Lower lobe of right lung (tissue), 2 donors: ENCODE measurements at regions not wholly inside any gene's neighbourhood (a gene's known extent, or its start where the extent isn't known, plus 50 kb on each side); places are given as distances from the start of the nearest gene placed in this dataset.

Source experiments
- ATAC-seq, 2 donors: fragments of 200-7000 bp; cut with Tn5 transposase; one replicate each; pipeline ENCODE4 v1.9.1; 2020 to 2022; ENCODE audit warnings: mild to moderate bottlenecking in 2 of 2, moderate library complexity in 2 of 2
- DNase-seq: peaks from one replicate; pipeline ENCODE4 v3.0.0-alpha.2; 2020
- H3K27ac ChIP-seq: fragments of 200-600 bp; one replicate; pipeline ENCODE4 v1.8.0; 2022
- H3K27me3 ChIP-seq: fragments of 200-600 bp; one replicate; pipeline ENCODE4 v1.8.0; 2022; ENCODE audit warnings: low read depth
- H3K36me3 ChIP-seq: fragments of 200-600 bp; one replicate; pipeline ENCODE4 v1.8.0; 2022; ENCODE audit warnings: mild to moderate bottlenecking
- H3K4me1 ChIP-seq: fragments of 200-600 bp; one replicate; pipeline ENCODE4 v1.8.0; 2022
- H3K4me3 ChIP-seq: fragments of 200-600 bp; one replicate; pipeline ENCODE4 v1.8.0; 2022; ENCODE audit warnings: mild to moderate bottlenecking
- H3K9me3 ChIP-seq: fragments of 200-600 bp; one replicate; pipeline ENCODE4 v1.8.0; 2022
- CTCF ChIP-seq: fragments of 200-600 bp; IDR thresholded peaks from one replicate; pipeline ENCODE4 v1.8.0; 2022; ENCODE audit warnings: antibody characterized with exemption, mild to moderate bottlenecking
- intact Hi-C: fragments of 100-400 bp; cut with DNase I; formaldehyde crosslinking; loops from one replicate; pipeline ENCODE4 v1.11.0; 2022
- donor health status: DM: no; HTN: yes; CAD: no; lungs with severe emphysema.

DNA sequence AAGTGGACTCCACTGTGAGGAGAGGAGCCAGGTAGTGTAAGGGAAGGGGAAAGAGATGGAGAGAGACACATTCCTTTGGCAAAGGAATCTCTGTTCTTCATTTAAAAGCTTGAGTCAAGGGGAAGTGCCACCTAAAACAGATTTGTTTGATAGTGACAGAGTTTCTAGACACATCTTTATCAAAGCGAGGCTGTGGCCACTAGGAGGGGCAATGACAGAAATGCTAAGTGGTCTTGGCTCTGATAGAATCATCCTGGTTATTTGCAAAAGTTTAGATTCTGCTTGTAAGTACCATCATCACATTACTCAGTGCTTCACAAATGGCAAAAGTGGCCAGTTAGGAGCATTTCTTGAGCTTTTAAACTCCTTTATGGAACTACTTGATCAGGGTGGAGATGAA, 261.4 kb downstream of the CNTN3 start:
- intact Hi-C loops, result no loop called here
- no peak overlapping the region for H3K27ac ChIP-seq
- no peaks in the 10 kb centered on the region for H3K27me3 ChIP-seq
- no peak for DNase-seq
- no peak overlapping the region for H3K4me3 ChIP-seq
- no peak for TF ChIP-seq CTCF
- H3K4me1 ChIP-seq, result no peaks in the 10 kb centered on the region
- ATAC-seq, result no peak
- H3K36me3 ChIP-seq, result no peaks in the 10 kb centered on the region
- no peaks in the 10 kb centered on the region for H3K9me3 ChIP-seq

GRCh38 chr3:74352166-74352565, 262.3 kb downstream of the CNTN3 start:
- H3K4me3 ChIP-seq, result no peak overlapping the region
- H3K36me3 ChIP-seq, result no peaks in the 10 kb centered on the region
- H3K9me3 ChIP-seq, result no peaks in the 10 kb centered on the region
- no peak for TF ChIP-seq CTCF
- no peak for DNase-seq
- no peaks in the 10 kb centered on the region for H3K4me1 ChIP-seq
- no peak overlapping the region for H3K27ac ChIP-seq
- ATAC-seq, result no peak
- intact Hi-C loops, result no loop called here
- no peaks in the 10 kb centered on the region for H3K27me3 ChIP-seq

DNA sequence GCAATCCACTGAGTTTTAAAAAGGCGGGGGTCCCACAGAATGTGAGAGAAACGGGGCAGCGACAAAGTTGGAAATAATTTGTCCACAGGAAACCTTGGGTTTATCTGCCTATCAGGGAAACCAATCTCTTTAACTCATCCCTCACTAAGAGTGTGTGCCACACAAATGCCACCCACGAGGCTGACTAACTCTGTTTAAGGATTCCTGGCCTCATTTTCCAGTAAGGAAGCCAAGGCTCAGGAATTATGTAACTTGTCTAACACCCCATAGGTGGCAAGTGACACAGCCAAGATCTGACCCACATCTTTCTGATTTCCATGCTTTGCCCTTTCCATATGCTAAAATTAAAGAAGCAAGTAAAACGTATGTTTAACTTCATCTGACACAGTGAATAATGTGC, 263.2 kb downstream of the CNTN3 start:
- Histone ChIP-seq H3K27ac (no peak overlapping the region), H3K4me1 (no peaks in the 10 kb centered on the region), H3K9me3 (no peaks in the 10 kb centered on the region), H3K27me3 (no peaks in the 10 kb centered on the region), H3K4me3 (no peak overlapping the region), H3K36me3 (no peaks in the 10 kb centered on the region)
- ATAC-seq (no peak), DNase-seq (no peak)
- intact Hi-C loops, result no loop called here
- no peak for TF ChIP-seq CTCF

GRCh38 chr3:74349015-74349414, 265.4 kb downstream of the CNTN3 start:
- Histone ChIP-seq H3K4me3 (no peak overlapping the region), H3K9me3 (no peaks in the 10 kb centered on the region), H3K27ac (no peak overlapping the region), H3K27me3 (no peaks in the 10 kb centered on the region), H3K4me1 (no peaks in the 10 kb centered on the region), H3K36me3 (no peaks in the 10 kb centered on the region)
- intact Hi-C loops, result no loop called here
- no peak for TF ChIP-seq CTCF
- no peak for ATAC-seq
- DNase-seq, result no peak

GRCh38 chr3:74347563-74348268, 266.7 kb downstream of the CNTN3 start:
- Histone ChIP-seq H3K9me3 (no peaks in the 10 kb centered on the region), H3K27ac (no peak overlapping the region), H3K36me3 (no peaks in the 10 kb centered on the region), H3K27me3 (no peaks in the 10 kb centered on the region), H3K4me3 (no peak overlapping the region), H3K4me1 (no peaks in the 10 kb centered on the region)
- no peak for TF ChIP-seq CTCF
- intact Hi-C loops, result no loop called here
- ATAC-seq, result no peak
- DNase-seq, result no peak
